ENCODE measurements at regions not wholly inside any gene's neighbourhood (a gene's known extent, or its start where the extent isn't known, plus 50 kb on each side); places are given as distances from the start of the nearest gene placed in this dataset.
A peak's percentile ranks its signal among the peaks of the same experiment; 100 is the strongest.

DNA sequence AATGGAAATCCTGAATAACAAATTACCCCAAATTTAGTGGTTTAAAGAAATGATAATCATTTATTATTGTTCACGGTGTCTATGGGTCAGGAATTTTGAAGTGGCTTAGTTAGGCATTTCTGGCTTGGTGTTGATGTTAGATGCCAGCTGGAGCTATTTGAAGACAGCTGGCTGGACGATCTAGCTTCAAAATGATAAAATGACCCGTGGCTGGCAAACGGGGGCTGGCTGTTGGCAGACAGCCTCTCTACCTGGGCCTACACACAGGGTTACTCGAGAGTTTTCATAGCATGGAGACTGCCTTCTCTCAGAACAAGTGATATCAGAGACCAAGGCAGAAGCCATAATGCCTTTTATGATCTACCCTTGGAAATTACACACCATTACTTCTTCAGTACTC is 285.2 kb downstream of the METTL15 start:
- no peaks in the 10 kb centered on the region for H3K9me3 ChIP-seq
- H3K36me3 ChIP-seq (ENCODE audit: insufficient read depth in 1 of 2, low read depth in 1 of 2): no peaks in the 10 kb centered on the region
- intact Hi-C loops (cut with DNase I): no loop called here
- no peak overlapping the region for H3K4me3 ChIP-seq
- 20 to 44% (median 26%) methylated on average over 5 of the region's 5 CpGs for WGBS, 3 donors
- DNase-seq: no peak
- no peak overlapping the region for H3K27ac ChIP-seq
- peaks cover 9% of the 10 kb centered on the region for H3K4me1 ChIP-seq
- TF ChIP-seq, protein P1, sequence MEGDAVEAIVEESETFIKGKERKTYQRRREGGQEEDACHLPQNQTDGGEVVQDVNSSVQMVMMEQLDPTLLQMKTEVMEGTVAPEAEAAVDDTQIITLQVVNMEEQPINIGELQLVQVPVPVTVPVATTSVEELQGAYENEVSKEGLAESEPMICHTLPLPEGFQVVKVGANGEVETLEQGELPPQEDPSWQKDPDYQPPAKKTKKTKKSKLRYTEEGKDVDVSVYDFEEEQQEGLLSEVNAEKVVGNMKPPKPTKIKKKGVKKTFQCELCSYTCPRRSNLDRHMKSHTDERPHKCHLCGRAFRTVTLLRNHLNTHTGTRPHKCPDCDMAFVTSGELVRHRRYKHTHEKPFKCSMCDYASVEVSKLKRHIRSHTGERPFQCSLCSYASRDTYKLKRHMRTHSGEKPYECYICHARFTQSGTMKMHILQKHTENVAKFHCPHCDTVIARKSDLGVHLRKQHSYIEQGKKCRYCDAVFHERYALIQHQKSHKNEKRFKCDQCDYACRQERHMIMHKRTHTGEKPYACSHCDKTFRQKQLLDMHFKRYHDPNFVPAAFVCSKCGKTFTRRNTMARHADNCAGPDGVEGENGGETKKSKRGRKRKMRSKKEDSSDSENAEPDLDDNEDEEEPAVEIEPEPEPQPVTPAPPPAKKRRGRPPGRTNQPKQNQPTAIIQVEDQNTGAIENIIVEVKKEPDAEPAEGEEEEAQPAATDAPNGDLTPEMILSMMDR (IDR thresholded peaks at IDR 0.05): no peak
- H3K27me3 ChIP-seq (ENCODE audit: insufficient read depth in 3 of 3, low read length in 2 of 3): no peaks in the 10 kb centered on the region
- ATAC-seq: peak in 2 of 4 donors; percentile 28 to 41

DNA sequence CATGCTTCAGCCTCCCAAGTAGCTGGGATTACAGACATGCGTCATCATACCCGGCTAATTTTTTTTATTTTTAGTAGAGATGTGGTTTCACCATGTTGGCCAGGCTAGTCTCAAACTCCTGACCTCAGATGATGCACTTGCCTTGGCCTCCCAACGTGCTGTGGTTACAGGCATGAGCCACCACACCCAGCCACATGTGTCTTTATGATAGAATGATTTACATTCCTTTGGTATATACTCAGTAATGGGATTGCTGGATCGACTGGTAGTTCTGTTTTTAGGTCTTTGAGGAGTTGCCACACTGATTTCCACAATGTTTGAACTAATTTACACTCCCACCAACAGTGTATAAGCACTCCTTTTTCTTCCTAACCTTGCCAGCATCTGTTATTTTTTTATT is 276.2 kb downstream of the METTL15 start:
- 66 to 84% (median 77%) methylated on average over 4 of the region's 4 CpGs for WGBS, 3 donors
- ATAC-seq (no peak), DNase-seq (no peak)
- TF ChIP-seq, protein P1 (IDR thresholded peaks at IDR 0.05): no peak
- Histone ChIP-seq H3K27ac (no peak overlapping the region), H3K9me3 (no peaks in the 10 kb centered on the region), H3K27me3 (ENCODE audit: insufficient read depth in 3 of 3, low read length in 2 of 3) (no peaks in the 10 kb centered on the region), H3K36me3 (ENCODE audit: insufficient read depth in 1 of 2, low read depth in 1 of 2) (no peaks in the 10 kb centered on the region), H3K4me1 (no peaks in the 10 kb centered on the region), H3K4me3 (no peak overlapping the region)
- intact Hi-C loops (cut with DNase I): no loop called here

DNA sequence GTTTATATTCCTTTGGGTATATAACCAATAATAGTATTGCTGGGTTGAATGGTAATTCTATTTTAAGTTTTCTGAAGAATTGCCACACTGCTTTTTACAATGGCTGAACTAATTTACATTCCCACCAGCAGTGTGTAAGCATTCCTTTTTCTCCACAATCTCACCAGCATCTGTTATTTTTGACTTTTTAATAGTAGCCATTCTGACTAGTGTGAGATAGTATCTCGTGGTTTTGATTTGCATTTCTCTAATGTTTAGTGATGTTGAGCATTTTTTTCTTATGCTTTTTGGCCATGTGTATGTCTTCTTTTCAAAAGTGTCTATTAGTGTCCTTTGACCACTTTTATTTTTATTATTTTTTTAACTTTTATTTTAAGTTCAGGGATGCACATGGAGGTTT is 275.3 kb downstream of the METTL15 start:
- Histone ChIP-seq H3K9me3 (no peaks in the 10 kb centered on the region), H3K27me3 (ENCODE audit: insufficient read depth in 3 of 3, low read length in 2 of 3) (no peaks in the 10 kb centered on the region), H3K36me3 (ENCODE audit: insufficient read depth in 1 of 2, low read depth in 1 of 2) (no peaks in the 10 kb centered on the region), H3K4me3 (no peak overlapping the region), H3K27ac (no peak overlapping the region), H3K4me1 (no peaks in the 10 kb centered on the region)
- intact Hi-C loops (cut with DNase I): no loop called here
- TF ChIP-seq, protein P1 (IDR thresholded peaks at IDR 0.05): no peak
- ATAC-seq (no peak), DNase-seq (no peak)
- 81 to 92% (median 88%) methylated on average over 1 of the region's 1 CpG for WGBS, 3 donors

Data from psoas muscle (tissue), 7 donors.